ENCODE measurements at regions not wholly inside any gene's neighbourhood (a gene's known extent, or its start where the extent isn't known, plus 50 kb on each side); places are given as distances from the start of the nearest gene placed in this dataset.

- DNase-seq (ENCODE audit: extremely low spot score, unreplicated experiment): no peak
- Mint-ChIP-seq H3K4me1 (ENCODE audit: unreplicated experiment) (peaks cover 12% of the 10 kb centered on the region), H3K27ac (ENCODE audit: unreplicated experiment) (no peak overlapping the region)
Observed at GRCh38 chr15:96887730-96888129, 557.2 kb downstream of the NR2F2 start.

DNA sequence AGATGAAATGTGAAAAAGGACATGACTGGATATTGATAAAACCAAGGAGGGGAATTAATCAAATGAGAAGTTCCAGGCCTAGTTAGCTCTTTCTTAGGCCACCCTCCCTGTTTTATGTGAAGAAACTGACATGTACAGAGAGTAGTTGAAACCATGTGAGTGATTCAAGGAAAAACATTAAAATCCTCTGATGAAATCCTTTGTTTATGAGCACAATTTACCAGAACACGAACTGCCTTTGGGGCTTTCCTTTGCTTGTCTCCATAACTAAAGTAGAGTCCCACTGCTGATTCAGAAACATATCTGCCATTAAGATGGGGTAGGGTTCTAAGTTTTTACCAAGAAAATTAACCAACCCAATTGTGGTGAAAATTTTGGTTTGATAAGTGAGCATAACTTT lies 558.3 kb downstream of the NR2F2 start:
- H3K36me3 Mint-ChIP-seq (ENCODE audit: unreplicated experiment): no peaks in the 10 kb centered on the region
- DNase-seq (ENCODE audit: extremely low spot score, unreplicated experiment): no peak
- no peak overlapping the region for H3K27ac Mint-ChIP-seq (ENCODE audit: unreplicated experiment)
- H3K27me3 Mint-ChIP-seq (ENCODE audit: unreplicated experiment): peaks cover 7% of the 10 kb centered on the region
- TF ChIP-seq CTCF (IDR thresholded peaks at IDR 0.05): no peak
- peaks cover 6% of the 10 kb centered on the region for H3K9me3 Mint-ChIP-seq (ENCODE audit: unreplicated experiment)
- H3K4me1 Mint-ChIP-seq (ENCODE audit: unreplicated experiment): peaks cover 12% of the 10 kb centered on the region
- no peak overlapping the region for H3K4me3 Mint-ChIP-seq (ENCODE audit: unreplicated experiment)

More at GRCh38 chr15:96887730-96888129, 557.2 kb downstream of the NR2F2 start:
- Mint-ChIP-seq H3K36me3 (ENCODE audit: unreplicated experiment) (no peaks in the 10 kb centered on the region), H3K27me3 (ENCODE audit: unreplicated experiment) (peaks cover 7% of the 10 kb centered on the region), H3K4me3 (ENCODE audit: unreplicated experiment) (no peak overlapping the region), H3K9me3 (ENCODE audit: unreplicated experiment) (peaks cover 9% of the 10 kb centered on the region)
- TF ChIP-seq CTCF (IDR thresholded peaks at IDR 0.05): no peak

DNA sequence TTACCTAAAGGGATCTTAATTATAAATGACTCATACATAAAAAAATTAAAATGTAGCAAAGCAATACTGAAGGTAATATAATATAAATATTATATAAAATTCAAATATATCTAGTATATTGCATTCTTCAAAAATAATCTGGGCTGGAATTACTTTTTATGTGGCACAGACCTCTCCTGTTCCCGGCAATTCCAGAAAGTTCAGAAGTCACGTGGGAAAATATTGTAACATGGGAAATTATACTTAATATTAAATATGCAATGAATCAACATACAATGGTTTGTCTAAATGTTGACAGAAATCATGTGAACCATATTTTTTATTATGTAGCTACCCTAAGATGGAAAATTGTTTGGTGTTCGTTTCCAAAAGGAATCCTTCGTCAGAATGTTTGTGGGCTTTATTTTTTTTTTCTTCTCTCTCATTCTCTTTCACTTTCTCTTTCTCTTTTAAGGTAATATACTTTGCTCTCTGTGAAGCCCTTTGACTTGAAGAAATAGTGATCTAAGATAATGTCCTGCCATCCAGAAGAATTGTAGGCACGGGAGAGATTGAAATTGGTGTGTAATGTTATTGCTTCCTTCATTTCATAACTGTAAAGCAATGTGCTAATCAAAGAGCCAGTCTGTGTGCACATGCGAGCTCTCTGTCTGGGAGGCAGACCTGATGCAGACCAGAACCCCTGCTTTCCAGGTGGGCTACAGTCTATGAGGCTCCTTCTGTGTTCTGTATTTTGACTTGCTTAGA lies 559.4 kb downstream of the NR2F2 start:
- no peak for DNase-seq (ENCODE audit: extremely low spot score, unreplicated experiment)
- Mint-ChIP-seq H3K27me3 (ENCODE audit: unreplicated experiment) (peaks cover 7% of the 10 kb centered on the region), H3K9me3 (ENCODE audit: unreplicated experiment) (peaks cover 6% of the 10 kb centered on the region), H3K4me3 (ENCODE audit: unreplicated experiment) (peak overlapping the region; percentile 54), H3K36me3 (ENCODE audit: unreplicated experiment) (no peaks in the 10 kb centered on the region), H3K27ac (ENCODE audit: unreplicated experiment) (no peak overlapping the region), H3K4me1 (ENCODE audit: unreplicated experiment) (peaks cover 23% of the 10 kb centered on the region)
- no peak for TF ChIP-seq CTCF (IDR thresholded peaks at IDR 0.05)

GRCh38 chr15:96891046-96891445 lies 560.5 kb downstream of the NR2F2 start:
- H3K4me3 Mint-ChIP-seq (ENCODE audit: unreplicated experiment): no peak overlapping the region
- H3K27ac Mint-ChIP-seq (ENCODE audit: unreplicated experiment): no peak overlapping the region
- H3K36me3 Mint-ChIP-seq (ENCODE audit: unreplicated experiment): no peaks in the 10 kb centered on the region
- DNase-seq (ENCODE audit: extremely low spot score, unreplicated experiment): no peak
- H3K9me3 Mint-ChIP-seq (ENCODE audit: unreplicated experiment): peaks cover 6% of the 10 kb centered on the region
- no peak for TF ChIP-seq CTCF (IDR thresholded peaks at IDR 0.05)
- H3K4me1 Mint-ChIP-seq (ENCODE audit: unreplicated experiment): peaks cover 28% of the 10 kb centered on the region
- H3K27me3 Mint-ChIP-seq (ENCODE audit: unreplicated experiment): peaks cover 7% of the 10 kb centered on the region

GRCh38 chr15:96893159-96893906 lies 562.8 kb downstream of the NR2F2 start:
- TF ChIP-seq CTCF (IDR thresholded peaks at IDR 0.05): peak; percentile 68
- peaks cover 7% of the 10 kb centered on the region for H3K27me3 Mint-ChIP-seq (ENCODE audit: unreplicated experiment)
- H3K4me1 Mint-ChIP-seq (ENCODE audit: unreplicated experiment): peaks cover 28% of the 10 kb centered on the region
- no peaks in the 10 kb centered on the region for H3K9me3 Mint-ChIP-seq (ENCODE audit: unreplicated experiment)
- no peak overlapping the region for H3K4me3 Mint-ChIP-seq (ENCODE audit: unreplicated experiment)
- no peak for DNase-seq (ENCODE audit: extremely low spot score, unreplicated experiment)
- no peak overlapping the region for H3K27ac Mint-ChIP-seq (ENCODE audit: unreplicated experiment)
- H3K36me3 Mint-ChIP-seq (ENCODE audit: unreplicated experiment): no peaks in the 10 kb centered on the region

All from osteocyte (in vitro differentiated cells).